IPS DF 4.7 (cell line): ENCODE measurements at regions not wholly inside any gene's neighbourhood (a gene's known extent, or its start where the extent isn't known, plus 50 kb on each side); places are given as distances from the start of the nearest gene placed in this dataset.
"Not testable (repeated sequence)": the region's sequence is repeated elsewhere in the genome, so short reads cannot be mapped to it uniquely, and the experiment has no call there.

Experiments
- DNase-seq: peaks from one replicate; pipeline ENCODE4 v3.0.0-alpha.2; 2013; ENCODE audit warnings: low spot score; ENCODE audit errors: extremely low read depth

GRCh38 chr15:35209838-35210237 lies 124.7 kb upstream of the NANOGP8 start:
- DNase-seq: no peak

GRCh38 chr15:35208353-35208752 lies 123.3 kb upstream of the NANOGP8 start:
- no peak for DNase-seq

GRCh38 chr15:35206060-35206675 lies 121.1 kb upstream of the NANOGP8 start:
- DNase-seq: no peak

- no peak for DNase-seq
Measured at GRCh38 chr15:35198197-35198596, 113.1 kb upstream of the NANOGP8 start.

- DNase-seq: no peak
Measured at GRCh38 chr15:35197754-35198153, 112.7 kb upstream of the NANOGP8 start.

- DNase-seq: no peak
Measured at GRCh38 chr15:35197306-35197705, 112.2 kb upstream of the NANOGP8 start.

GRCh38 chr15:35196273-35196672 lies 111.2 kb upstream of the NANOGP8 start:
- DNase-seq: no peak

- DNase-seq: no peak
Measured at GRCh38 chr15:35195649-35196048, 110.6 kb upstream of the NANOGP8 start.

- no peak for DNase-seq
Measured at GRCh38 chr15:35195031-35195430, 109.9 kb upstream of the NANOGP8 start.

GRCh38 chr15:35194296-35194695 lies 109.2 kb upstream of the NANOGP8 start:
- DNase-seq: no peak

GRCh38 chr15:35191783-35192182 lies 106.7 kb upstream of the NANOGP8 start:
- no peak for DNase-seq

- DNase-seq: no peak
Measured at GRCh38 chr15:35186346-35186745, 101.3 kb upstream of the NANOGP8 start.

GRCh38 chr15:35184646-35185045 lies 99.6 kb upstream of the NANOGP8 start:
- no peak for DNase-seq

- DNase-seq: peak; percentile 62
Measured at GRCh38 chr15:35182841-35183479, 97.9 kb upstream of the NANOGP8 start.

- DNase-seq: no peak
Measured at GRCh38 chr15:35181538-35181937, 96.4 kb upstream of the NANOGP8 start.

GRCh38 chr15:35179739-35180138 lies 94.6 kb upstream of the NANOGP8 start:
- no peak for DNase-seq

GRCh38 chr15:35178186-35178585 lies 93.1 kb upstream of the NANOGP8 start:
- not testable (repeated sequence) for DNase-seq

GRCh38 chr15:35174948-35175347 lies 89.9 kb upstream of the NANOGP8 start:
- no peak for DNase-seq

GRCh38 chr15:35173444-35174118 lies 88.5 kb upstream of the NANOGP8 start:
- no peak for DNase-seq

- no peak for DNase-seq
Measured at GRCh38 chr15:35170207-35170606, 85.1 kb upstream of the NANOGP8 start.

GRCh38 chr15:35168464-35168863 lies 83.4 kb upstream of the NANOGP8 start:
- DNase-seq: no peak

GRCh38 chr15:35167675-35168074 lies 82.6 kb upstream of the NANOGP8 start:
- no peak for DNase-seq
